Nucleus accumbens (tissue), 56 donors: ENCODE measurements at regions not wholly inside any gene's neighbourhood (a gene's known extent, or its start where the extent isn't known, plus 50 kb on each side); places are given as distances from the start of the nearest gene placed in this dataset.

ENCODE experiments used
- DNase-seq, 56 donors: peaks; one replicate each; lab custom pipeline; 2025; lab: John Stamatoyannopoulos, UW

DNA sequence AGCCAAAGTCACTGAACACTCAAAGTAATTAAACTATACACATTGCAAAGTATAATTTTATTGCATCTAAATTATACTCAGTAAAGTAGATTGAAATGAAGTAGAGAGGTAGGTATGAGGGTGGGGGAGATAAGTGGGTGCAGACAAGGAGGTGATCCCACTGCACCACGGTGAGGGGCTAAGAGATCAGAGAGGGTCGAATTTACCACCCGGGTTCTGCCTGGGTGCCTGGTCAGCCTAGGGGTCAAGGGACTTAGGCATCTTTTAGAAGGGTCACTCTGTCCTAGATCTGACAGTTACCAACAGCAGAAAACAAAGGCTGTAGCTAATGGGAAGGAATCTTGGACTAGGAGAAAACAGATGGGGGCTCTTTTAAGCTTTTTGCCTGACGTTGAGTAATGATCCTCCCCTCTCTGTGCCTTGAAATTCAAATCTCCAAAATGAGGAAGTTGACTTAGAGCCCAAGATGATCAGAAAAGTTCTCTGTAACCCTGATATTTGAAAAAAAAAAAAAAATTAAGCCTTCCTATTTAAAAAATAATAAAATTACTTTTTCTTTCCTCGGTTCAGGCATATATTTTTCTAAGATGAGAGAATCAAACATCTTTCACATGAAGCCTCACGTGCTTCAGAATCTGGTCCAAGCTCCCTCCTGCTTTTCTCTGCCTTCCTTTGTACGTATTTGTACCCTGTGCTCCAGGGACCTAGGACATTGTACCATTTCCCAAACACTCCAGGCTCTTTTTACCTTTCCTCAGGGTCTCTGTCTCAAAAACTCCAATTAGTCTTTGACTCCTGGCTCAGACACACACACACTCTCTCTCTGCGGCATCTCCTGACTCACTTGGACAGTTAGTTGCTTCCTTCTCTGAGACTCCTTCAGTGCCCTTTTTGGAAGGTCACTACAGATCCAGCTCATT is 353.9 kb downstream of the CYRIA start:
- DNase-seq: no peak

GRCh38 chr2:16308816-16309215 is 356.8 kb downstream of the CYRIA start:
- no peak for DNase-seq

DNA sequence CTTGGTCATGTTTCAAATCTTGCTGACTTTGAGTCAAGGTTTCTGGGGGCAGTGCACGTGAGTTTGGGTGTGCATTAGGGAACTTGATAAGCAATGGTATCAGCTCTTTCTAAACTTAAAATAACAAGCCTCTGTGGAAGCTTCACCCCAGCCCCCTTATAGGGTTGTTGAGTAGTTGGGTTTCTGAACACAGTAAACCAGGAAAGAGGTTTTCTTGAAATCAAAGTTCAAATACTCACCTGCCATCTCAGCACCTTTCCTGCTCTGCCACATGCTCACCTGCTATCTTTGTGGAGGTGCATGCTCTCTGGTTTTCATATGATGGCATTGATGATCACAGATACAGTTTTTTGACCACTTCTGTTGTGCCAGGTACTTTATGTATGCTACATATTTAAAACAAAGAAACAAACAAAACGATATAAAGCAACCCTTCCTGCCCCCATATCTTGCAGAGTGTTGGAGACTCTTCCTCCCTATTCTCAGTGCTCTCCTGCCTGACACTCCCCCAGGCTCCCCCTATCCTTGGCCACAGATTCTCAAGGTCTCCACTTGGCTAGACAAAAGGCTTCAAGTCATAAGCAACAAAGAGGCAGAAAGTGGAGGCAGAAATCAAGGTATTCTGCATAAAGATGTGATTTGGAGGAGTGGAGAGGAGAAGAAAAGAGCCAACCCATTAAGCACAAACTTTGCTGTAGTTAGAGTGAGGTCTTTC is 360.6 kb downstream of the CYRIA start:
- DNase-seq: no peak

- DNase-seq: no peak
Observed at GRCh38 chr2:16303761-16304160, 361.9 kb downstream of the CYRIA start.

- DNase-seq: no peak
Observed at GRCh38 chr2:16303273-16303577, 362.4 kb downstream of the CYRIA start.

- no peak for DNase-seq
Observed at GRCh38 chr2:16302431-16303272, 362.3 kb downstream of the MYCN start.

DNA sequence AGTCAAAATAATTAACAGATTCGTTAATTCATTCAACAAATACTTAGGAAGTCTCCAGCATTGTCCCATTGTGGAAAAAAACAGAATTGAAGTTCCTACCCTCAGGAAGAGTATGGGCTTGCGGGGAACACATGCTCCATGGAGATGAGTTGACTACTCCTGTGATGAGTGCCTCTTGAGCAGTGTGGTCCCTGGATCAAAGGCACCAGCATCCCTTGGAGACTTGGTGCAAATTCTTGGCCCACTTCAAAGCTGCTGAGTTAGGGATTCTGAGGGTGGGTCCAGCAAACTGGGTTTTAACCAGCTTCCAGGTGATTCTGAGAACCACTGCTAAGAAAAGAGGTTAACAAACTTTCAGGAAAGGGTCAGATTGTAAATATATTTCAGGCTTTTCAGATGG is 361.6 kb downstream of the MYCN start:
- no peak for DNase-seq

DNA sequence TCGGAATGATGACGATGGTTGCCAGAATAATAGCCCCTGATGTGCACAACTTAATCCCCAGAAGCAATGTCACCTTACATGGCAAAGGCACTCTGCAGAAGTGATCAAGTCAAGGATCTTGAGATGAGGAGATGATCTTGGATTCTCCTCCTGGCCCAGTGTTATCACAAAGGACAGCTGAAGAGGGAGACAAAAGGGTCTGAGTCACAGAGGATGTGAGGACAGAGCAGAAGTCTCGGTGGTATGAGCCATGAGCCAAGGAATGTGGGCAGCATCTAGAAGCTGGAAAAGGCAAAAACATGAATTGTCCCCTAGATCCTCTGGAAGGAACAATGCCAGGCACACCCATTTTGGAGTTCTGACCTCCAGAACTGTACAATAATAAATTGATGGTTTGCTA is 358.5 kb downstream of the MYCN start:
- no peak for DNase-seq

DNA sequence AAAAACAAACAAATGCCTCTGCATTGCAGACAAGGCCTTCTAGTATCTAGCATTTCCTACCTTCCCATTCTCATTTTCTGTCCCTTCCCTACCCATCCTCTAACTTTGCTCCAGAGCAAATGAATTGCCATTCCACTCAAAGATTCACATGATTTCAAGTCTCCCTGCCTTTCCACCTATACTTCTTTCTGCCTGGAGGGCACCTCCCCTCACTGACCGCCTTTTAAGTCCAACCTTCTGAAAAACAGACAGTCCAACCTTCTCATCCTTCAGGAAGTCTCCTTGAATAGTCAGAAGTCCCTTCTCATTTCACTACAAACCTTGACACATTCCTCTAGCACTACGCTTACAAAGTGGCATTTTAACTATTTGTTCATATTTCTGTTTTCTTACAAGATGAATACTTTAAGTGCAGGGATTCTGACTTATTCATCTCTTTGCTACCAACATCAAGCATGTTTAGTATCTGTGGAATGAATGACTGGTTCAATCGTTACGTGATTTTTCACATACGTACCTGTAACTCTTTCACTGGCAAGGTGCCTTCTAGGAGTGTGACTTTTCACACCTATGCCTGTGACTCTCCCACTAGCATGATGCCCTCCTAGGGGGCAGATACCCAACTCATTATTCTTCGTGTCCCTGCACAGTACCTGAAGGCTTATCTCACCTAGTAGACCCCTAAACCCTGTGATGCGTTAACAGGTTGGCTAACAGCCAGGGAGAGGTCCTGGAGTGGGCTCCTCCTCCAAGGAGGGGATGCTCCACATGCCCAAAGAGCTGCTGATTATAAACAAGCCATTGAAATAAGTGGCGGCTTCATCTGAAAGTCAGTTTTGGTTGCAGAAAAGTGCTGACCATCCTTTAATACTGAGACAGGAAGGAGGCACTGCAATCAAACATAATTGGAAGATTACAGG is 356.2 kb downstream of the MYCN start:
- DNase-seq: no peak

- no peak for DNase-seq
Observed at GRCh38 chr2:16296038-16296290, 355.6 kb downstream of the MYCN start.

DNA sequence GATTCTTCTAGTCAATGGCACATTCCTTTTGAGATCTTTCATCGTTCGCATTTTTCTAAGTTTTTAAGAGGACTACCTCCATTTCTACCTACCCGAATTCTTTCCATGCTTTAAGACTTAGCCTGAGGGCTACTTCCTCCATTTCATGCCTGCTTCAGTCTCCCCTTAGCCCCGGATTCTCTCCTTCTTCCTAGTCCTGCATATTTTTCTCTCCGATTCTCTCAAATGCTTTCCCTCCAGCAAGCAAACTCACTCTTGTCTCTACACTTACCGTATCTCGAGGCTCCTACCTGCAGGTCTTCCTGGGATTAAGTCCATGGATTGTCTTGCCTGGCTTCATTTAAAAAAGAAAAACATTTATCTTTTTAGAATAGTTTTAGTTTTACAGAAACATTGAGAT is 354.4 kb downstream of the MYCN start:
- DNase-seq: no peak

- no peak for DNase-seq
Observed at GRCh38 chr2:16293871-16294270, 353.5 kb downstream of the MYCN start.

DNA sequence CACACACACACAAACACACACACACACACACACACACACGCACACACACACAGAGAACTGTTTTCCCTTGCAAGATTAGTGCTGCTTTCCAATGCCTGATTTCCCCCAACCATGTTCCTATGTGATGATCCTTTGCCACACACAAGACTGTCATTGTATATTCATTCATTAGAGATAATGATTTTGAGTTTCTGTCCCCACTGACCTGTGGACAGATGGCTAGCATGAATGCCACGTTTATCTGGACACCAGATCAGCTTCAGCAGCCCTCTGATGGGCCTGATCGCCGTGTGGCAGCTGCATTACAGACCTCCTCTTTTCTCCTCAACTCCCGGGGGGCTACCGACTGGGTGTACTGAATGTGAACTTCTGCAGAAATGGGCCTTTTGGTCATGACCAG is 353.0 kb downstream of the MYCN start:
- peak in 3 of 56 donors; percentile 3 to 10 (median 4) for DNase-seq

GRCh38 chr2:16291731-16292550 is 351.6 kb downstream of the MYCN start:
- DNase-seq: no peak

DNA sequence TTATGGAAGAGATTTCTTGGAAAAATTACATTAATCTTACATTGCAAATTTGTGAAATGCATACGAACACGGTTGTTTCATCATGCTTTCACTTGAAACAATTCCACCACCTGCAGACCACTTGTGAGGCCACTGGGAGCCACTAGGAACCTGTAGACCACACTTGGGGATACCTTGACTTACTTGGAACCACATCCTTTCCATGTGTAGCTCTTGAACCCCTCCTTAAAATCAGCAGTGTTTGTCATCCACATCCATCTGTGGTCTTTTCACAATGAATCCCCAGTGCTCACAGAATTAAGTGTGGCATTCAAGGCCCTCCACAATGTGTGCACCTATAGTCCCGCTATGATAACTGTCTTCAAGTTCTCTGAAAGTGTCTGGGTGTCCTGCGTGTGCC is 350.9 kb downstream of the MYCN start:
- no peak for DNase-seq

- no peak for DNase-seq
Observed at GRCh38 chr2:16290311-16291020, 350.1 kb downstream of the MYCN start.

DNA sequence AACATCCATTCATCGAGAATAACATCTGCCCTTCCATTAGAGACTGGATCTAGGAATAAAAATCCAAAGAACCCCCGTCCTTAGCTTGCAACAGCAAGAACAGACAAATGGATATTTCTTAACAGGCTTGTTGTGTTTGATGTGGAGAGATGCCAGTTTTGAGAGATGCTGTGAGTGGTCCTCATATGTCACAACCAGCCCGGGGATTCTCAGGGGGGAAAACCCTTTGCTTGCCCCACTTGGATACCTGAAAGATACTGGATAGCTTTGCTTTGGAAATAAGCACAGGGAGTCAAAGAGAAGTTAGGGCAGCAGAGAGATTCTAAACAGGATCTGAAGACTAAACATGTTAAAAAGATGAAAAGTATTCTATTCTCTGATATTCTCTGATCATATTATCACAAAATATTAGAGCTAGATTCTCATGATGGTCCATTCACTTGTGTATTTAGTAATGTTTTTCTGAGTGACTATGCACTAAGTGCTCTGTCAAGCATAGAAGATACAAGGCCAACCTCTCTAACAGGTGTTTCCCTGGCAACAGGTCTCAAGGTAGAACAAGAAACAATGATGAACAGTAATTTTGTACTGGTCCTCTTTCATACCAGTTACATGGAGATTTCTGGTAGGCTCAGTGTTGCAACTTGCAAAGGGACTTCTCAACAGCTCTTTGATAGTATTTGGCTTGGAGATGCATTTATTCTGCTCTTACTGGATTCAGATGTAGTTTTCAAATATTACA is 348.2 kb downstream of the MYCN start:
- no peak for DNase-seq

DNA sequence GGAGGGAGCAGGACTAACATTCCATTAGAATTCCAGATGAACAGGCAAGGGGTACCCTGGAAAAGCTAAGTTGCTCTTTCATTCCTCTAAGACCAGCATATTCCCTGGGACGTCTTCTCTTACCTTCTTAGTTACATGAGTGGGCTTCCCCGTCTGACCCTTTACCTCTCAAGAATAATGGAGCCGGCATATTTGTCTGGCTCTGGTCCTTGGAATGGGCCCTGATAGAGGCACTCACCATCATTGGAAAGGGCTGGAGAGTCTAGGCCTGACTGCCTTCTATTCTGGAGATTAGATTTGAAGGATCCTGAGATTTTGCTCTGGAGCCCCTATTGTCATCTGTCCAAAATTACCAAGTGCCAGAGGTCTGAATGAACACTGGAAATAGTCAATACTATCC is 347.5 kb downstream of the MYCN start:
- DNase-seq: no peak
